Panc1 (cell line): ENCODE measurements at regions not wholly inside any gene's neighbourhood (a gene's known extent, or its start where the extent isn't known, plus 50 kb on each side); places are given as distances from the start of the nearest gene placed in this dataset.

ENCODE experiments used
- ATAC-seq: fragments of 200-7000 bp; cut with Tn5 transposase; 2 replicates; pipeline ENCODE4 v1.9.1; 2020; ENCODE audit warnings: mild to moderate bottlenecking, moderate library complexity
- BruUV-seq: library from RNA; stranded (reverse); fragments of 400-500 nt; replicated peaks from 2 replicates; lab custom pipeline; 2021; lab: Mats Ljungman, UMichigan
- CTCF ChIA-PET: fragments of 300-600 bp; sonication (Branson Sonifier 250); formaldehyde crosslinking; loops from one replicate; lab custom pipeline; 2022; ENCODE audit warnings: antibody characterized with exemption; lab: Charles Lee
- POLR2A ChIA-PET: fragments of 300-600 bp; sonication (Branson Sonifier 250); formaldehyde crosslinking; loops from one replicate; lab custom pipeline; 2022; ENCODE audit warnings: antibody characterized with exemption; lab: Charles Lee
- DNase-seq: peaks from one replicate; pipeline ENCODE4 v3.0.0-alpha.2; 2010; ENCODE audit warnings: low read depth, low spot score
- H3K27ac ChIP-seq: 2 replicates; pipeline ENCODE4 v1.5.1; 2011; ENCODE audit warnings: mild to moderate bottlenecking, low read length, inconsistent platforms
- H3K27me3 ChIP-seq: fragments of 200-500 bp; sonication (Bioruptor generic); 2 replicates; pipeline ENCODE4 v1.6.0; 2014; ENCODE audit warnings: low read length, inconsistent platforms; ENCODE audit not compliant: control insufficient read depth, insufficient read depth
- H3K36me3 ChIP-seq: fragments of 200-500 bp; sonication (Bioruptor generic); 2 replicates; pipeline ENCODE4 v1.5.1; 2014; ENCODE audit warnings: inconsistent platforms, mild to moderate bottlenecking, low read length, moderate library complexity; ENCODE audit not compliant: control insufficient read depth, insufficient read depth
- H3K4me1 ChIP-seq: 2 replicates; pipeline ENCODE4 v1.5.1; 2011; ENCODE audit warnings: inconsistent platforms, mild to moderate bottlenecking, low read length, moderate library complexity; ENCODE audit not compliant: control insufficient read depth, insufficient read depth
- H3K4me3 ChIP-seq, 2 experiments: 2 replicates each; pipeline ENCODE4 v1.5.1; 2011 to 2012; ENCODE audit warnings: low read depth in 2 of 2, low read length in 2 of 2, mild to moderate bottlenecking in 2 of 2, inconsistent platforms in 1 of 2, moderate library complexity in 1 of 2
- H3K9me3 ChIP-seq: fragments of 200-500 bp; sonication (Bioruptor generic); 2 replicates; pipeline ENCODE4 v1.5.1; 2014; ENCODE audit warnings: low read depth, mild to moderate bottlenecking, inconsistent platforms, low read length, moderate library complexity; ENCODE audit not compliant: control insufficient read depth, insufficient read depth
- POLR2AphosphoS5 ChIP-seq: IDR thresholded peaks from 2 replicates; pipeline ENCODE4 v1.6.1; 2012; ENCODE audit warnings: mild to moderate bottlenecking, low read depth, low read length, moderate library complexity
- SIN3A ChIP-seq: IDR thresholded peaks from 2 replicates; pipeline ENCODE4 v1.6.1; 2012; ENCODE audit warnings: low read depth, mild to moderate bottlenecking, low read length, moderate library complexity, borderline replicate concordance; ENCODE audit not compliant: insufficient read depth
- TCF7L2 ChIP-seq: IDR thresholded peaks from 2 replicates; pipeline ENCODE4 v1.6.1; 2011; ENCODE audit warnings: mild to moderate bottlenecking, low read depth, low read length, inconsistent platforms
- in situ Hi-C: cut with HindIII; loops from 2 replicates; pipeline ENCODE4 v1.10.0; 2016; ENCODE audit warnings: low sequenced_read_pairs, low pct_unique_long_range_greater_than_20kb
- intact Hi-C: fragments of 100-400 bp; cut with micrococcal nuclease; formaldehyde crosslinking; loops from one replicate; pipeline ENCODE4 v1.10.0; 2022; ENCODE audit not compliant: unreplicated experiment
- TF ChIP-seq, protein P1 (sequence below): fragments of 450-650 bp; IDR thresholded peaks from 2 replicates; pipeline ENCODE4 v1.5.1; 2017; ENCODE audit warnings: mild to moderate bottlenecking
- TF ChIP-seq, protein P2 (sequence below), 2 experiments: IDR thresholded peaks; 2 replicates each; pipeline ENCODE4 v1.6.1; 2011 to 2012; ENCODE audit warnings: low read depth in 2 of 2, control low read depth in 1 of 2, low read length in 1 of 2, mild to moderate bottlenecking in 1 of 2, moderate library complexity in 1 of 2; ENCODE audit not compliant: insufficient read depth in 1 of 2

DNA sequence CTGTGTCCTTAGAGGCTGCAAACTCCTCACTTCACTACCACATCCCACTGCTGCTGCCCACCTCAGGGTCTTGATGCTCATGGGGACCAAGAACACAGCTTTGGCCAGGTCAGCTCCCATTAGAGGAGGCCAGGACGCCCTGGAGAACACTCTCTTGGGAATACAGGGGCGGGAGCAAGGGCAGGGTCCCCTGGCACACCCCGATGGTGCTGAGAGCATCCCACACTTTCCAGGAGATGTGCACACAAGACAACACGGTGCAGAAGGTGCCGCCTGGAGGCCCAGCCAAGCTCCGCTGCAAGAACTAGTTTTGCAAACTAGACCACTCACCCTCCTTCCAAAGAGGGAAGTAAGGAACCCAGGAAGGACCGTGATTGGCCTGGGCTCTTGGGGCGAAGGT, 304.4 kb upstream of the SALL3 start:
- Histone ChIP-seq H3K27me3 (no peaks in the 10 kb centered on the region; the same call in 1 of the 2 replicates), H3K36me3 (no peaks in the 10 kb centered on the region), H3K4me1 (no peaks in the 10 kb centered on the region), H3K9me3 (no peaks in the 10 kb centered on the region), H3K27ac (no peak overlapping the region), H3K4me3 (no peak overlapping the region)
- intact Hi-C loops = no loop called here
- ATAC-seq = no peak
- no peak for DNase-seq
- no TSS peak for BruUV-seq
- POLR2A ChIA-PET = no interaction called here
- TF ChIP-seq, protein P1, sequence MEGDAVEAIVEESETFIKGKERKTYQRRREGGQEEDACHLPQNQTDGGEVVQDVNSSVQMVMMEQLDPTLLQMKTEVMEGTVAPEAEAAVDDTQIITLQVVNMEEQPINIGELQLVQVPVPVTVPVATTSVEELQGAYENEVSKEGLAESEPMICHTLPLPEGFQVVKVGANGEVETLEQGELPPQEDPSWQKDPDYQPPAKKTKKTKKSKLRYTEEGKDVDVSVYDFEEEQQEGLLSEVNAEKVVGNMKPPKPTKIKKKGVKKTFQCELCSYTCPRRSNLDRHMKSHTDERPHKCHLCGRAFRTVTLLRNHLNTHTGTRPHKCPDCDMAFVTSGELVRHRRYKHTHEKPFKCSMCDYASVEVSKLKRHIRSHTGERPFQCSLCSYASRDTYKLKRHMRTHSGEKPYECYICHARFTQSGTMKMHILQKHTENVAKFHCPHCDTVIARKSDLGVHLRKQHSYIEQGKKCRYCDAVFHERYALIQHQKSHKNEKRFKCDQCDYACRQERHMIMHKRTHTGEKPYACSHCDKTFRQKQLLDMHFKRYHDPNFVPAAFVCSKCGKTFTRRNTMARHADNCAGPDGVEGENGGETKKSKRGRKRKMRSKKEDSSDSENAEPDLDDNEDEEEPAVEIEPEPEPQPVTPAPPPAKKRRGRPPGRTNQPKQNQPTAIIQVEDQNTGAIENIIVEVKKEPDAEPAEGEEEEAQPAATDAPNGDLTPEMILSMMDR = no peak
- TF ChIP-seq SIN3A (no peak), POLR2AphosphoS5 (no peak), TCF7L2 (no peak)
- TF ChIP-seq, protein P2, sequence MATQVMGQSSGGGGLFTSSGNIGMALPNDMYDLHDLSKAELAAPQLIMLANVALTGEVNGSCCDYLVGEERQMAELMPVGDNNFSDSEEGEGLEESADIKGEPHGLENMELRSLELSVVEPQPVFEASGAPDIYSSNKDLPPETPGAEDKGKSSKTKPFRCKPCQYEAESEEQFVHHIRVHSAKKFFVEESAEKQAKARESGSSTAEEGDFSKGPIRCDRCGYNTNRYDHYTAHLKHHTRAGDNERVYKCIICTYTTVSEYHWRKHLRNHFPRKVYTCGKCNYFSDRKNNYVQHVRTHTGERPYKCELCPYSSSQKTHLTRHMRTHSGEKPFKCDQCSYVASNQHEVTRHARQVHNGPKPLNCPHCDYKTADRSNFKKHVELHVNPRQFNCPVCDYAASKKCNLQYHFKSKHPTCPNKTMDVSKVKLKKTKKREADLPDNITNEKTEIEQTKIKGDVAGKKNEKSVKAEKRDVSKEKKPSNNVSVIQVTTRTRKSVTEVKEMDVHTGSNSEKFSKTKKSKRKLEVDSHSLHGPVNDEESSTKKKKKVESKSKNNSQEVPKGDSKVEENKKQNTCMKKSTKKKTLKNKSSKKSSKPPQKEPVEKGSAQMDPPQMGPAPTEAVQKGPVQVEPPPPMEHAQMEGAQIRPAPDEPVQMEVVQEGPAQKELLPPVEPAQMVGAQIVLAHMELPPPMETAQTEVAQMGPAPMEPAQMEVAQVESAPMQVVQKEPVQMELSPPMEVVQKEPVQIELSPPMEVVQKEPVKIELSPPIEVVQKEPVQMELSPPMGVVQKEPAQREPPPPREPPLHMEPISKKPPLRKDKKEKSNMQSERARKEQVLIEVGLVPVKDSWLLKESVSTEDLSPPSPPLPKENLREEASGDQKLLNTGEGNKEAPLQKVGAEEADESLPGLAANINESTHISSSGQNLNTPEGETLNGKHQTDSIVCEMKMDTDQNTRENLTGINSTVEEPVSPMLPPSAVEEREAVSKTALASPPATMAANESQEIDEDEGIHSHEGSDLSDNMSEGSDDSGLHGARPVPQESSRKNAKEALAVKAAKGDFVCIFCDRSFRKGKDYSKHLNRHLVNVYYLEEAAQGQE (IDR thresholded peaks at IDR 0.05; ENCODE audit: insufficient read depth in 1 of 2, low read depth in 2 of 2, low read length in 1 of 2) = no peak
- in situ Hi-C loops = no loop called here
- CTCF ChIA-PET = interaction anchor here (0.5 kb wide), 1 partner anchor 204 kb away, joined by 3 read pairs; no protein-coding TSS in a partner anchor

DNA sequence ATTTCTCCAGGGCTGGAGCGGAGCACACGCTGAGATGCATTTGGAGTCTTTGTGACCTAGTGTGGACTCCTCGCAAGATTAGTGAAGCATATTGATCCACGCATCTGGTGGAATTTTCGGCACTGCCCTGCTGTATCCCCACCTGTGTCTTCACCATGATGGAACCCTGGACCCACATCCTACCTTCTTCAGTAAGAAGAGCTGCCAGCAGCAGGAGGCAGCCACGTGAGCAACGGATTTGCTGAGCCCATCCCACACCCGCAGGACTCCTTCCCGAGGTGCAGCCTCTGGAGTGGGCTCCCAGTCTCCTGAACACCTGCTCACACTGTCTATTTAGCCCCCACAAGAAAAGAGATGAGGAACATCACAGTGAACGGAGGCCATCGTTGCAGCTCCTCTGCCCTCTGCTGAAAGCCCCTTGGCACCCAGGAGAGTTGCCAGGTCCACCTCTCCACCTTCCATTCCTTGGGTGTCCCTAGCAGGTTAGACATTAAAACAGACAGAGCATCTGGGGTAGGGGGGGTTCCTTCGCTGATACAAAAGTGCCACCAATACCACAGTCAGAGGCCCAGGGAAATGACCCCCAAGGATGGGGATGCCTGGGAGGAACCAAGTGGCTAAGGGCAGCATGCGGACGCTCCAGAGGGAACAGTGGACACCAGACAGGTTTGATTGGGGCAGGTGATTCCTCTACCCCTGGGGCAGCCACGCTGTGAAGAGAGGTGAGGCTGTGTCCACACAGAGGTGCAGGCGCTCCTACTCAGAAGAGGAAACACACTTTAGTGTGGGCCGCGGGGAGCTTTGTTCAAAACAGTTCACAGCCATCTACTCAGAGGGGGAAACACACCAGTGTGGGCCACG, 302.8 kb upstream of the SALL3 start:
- Histone ChIP-seq H3K36me3 (no peaks in the 10 kb centered on the region), H3K27ac (no peak overlapping the region), H3K9me3 (no peaks in the 10 kb centered on the region), H3K4me1 (no peaks in the 10 kb centered on the region), H3K4me3 (no peak overlapping the region), H3K27me3 (no peaks in the 10 kb centered on the region; the same call in 1 of the 2 replicates)
- no peak for TF ChIP-seq TCF7L2
- TF ChIP-seq SIN3A = no peak
- TF ChIP-seq, protein P2 (IDR thresholded peaks at IDR 0.05; ENCODE audit: insufficient read depth in 1 of 2, low read depth in 2 of 2, low read length in 1 of 2) = no peak
- TF ChIP-seq, protein P1 = no peak
- no peak for TF ChIP-seq POLR2AphosphoS5
- ChIA-PET POLR2A (no interaction called here), CTCF (no interaction called here)
- no TSS peak for BruUV-seq
- ATAC-seq = no peak
- in situ Hi-C loops (no loop called here), intact Hi-C loops (no loop called here)
- DNase-seq = no peak
